H1 (cell line): ENCODE measurements at regions not wholly inside any gene's neighbourhood (a gene's known extent, or its start where the extent isn't known, plus 50 kb on each side); places are given as distances from the start of the nearest gene placed in this dataset.
A peak's percentile ranks its signal among the peaks of the same experiment; 100 is the strongest.

Experiments used
- CTCF ChIA-PET: fragments of 300-600 bp; sonication (Branson Sonifier 250); formaldehyde crosslinking; loops from one replicate; lab custom pipeline; 2021; ENCODE audit not compliant: partially characterized antibody; lab: Charles Lee
- POLR2A ChIA-PET: fragments of 300-600 bp; sonication (Branson Sonifier 250); formaldehyde crosslinking; loops from one replicate; lab custom pipeline; 2021; ENCODE audit warnings: inconsistent platforms; ENCODE audit not compliant: partially characterized antibody; lab: Charles Lee
- DNase-seq, 2 experiments: peaks; one replicate each; pipeline versions ENCODE4 v3.0.0 to v3.0.0-alpha.2; 2010 to 2022; ENCODE audit warnings: low spot score in 2 of 2, low read depth in 1 of 2, mixed read lengths in 1 of 2
- FAIRE-seq: peaks from 2 replicates; lab custom pipeline; 2011; peaks lifted over from hg19 to GRCh38; lab: Jason Lieb, UNC
- H2AFZ ChIP-seq: 2 replicates; pipeline ENCODE4 v1.8.1; 2012; ENCODE audit warnings: low read length, inconsistent platforms
- H2AK5ac ChIP-seq: 2 replicates; pipeline ENCODE4 v1.6.1; 2013; ENCODE audit warnings: low read depth, low read length
- H2BK120ac ChIP-seq: replicated peaks from 2 replicates; pipeline ENCODE3; 2013; ENCODE audit warnings: low read depth, low read length, inconsistent platforms
- H2BK12ac ChIP-seq: 2 replicates; pipeline ENCODE4 v1.6.1; 2013; ENCODE audit warnings: low read depth, low read length
- H2BK15ac ChIP-seq: 2 replicates; pipeline ENCODE4 v1.6.1; 2013; ENCODE audit warnings: low read length
- H2BK20ac ChIP-seq: 2 replicates; pipeline ENCODE4 v1.6.1; 2013; ENCODE audit warnings: low read length
- H2BK5ac ChIP-seq: 2 replicates; pipeline ENCODE4 v1.6.1; 2013; ENCODE audit warnings: low read depth, low read length
- H3K14ac ChIP-seq: 2 replicates; pipeline ENCODE4 v1.6.1; 2013; ENCODE audit warnings: inconsistent platforms; ENCODE audit not compliant: insufficient read length
- H3K18ac ChIP-seq: 2 replicates; pipeline ENCODE4 v1.6.1; 2013; ENCODE audit warnings: low read length; ENCODE audit errors: extremely low read depth
- H3K23ac ChIP-seq: 2 replicates; pipeline ENCODE4 v1.6.1; 2013; ENCODE audit warnings: inconsistent platforms; ENCODE audit not compliant: insufficient read length
- H3K23me2 ChIP-seq: 2 replicates; pipeline ENCODE4 v1.6.1; 2013; ENCODE audit warnings: low read depth, low read length
- H3K27ac ChIP-seq: 2 replicates; pipeline ENCODE4 v1.6.1; 2011; ENCODE audit warnings: low read depth, low read length, inconsistent platforms
- H3K27me3 ChIP-seq, 4 experiments: replicated peaks in 1 of 4; 1 replicate in 1 of 4; 2 replicates in 3 of 4; pipeline versions ENCODE4 v1.6.1 to v1.8.1; 2011 to 2013; ENCODE audit warnings: low read length in 3 of 4, mild to moderate bottlenecking in 3 of 4, inconsistent platforms in 2 of 4, mixed read lengths in 2 of 4, moderate library complexity in 1 of 4; ENCODE audit not compliant: control insufficient read depth in 3 of 4, insufficient read depth in 3 of 4; ENCODE audit errors: extremely low read depth in 1 of 4
- H3K36me3 ChIP-seq, 4 experiments: 2 replicates each; pipeline versions ENCODE4 v1.6.1 to v1.8.1; 2011 to 2013; ENCODE audit warnings: mild to moderate bottlenecking in 4 of 4, low read length in 3 of 4, moderate library complexity in 2 of 4, control low read depth in 1 of 4, inconsistent platforms in 1 of 4; ENCODE audit not compliant: insufficient read depth in 4 of 4, control insufficient read depth in 2 of 4
- H3K4ac ChIP-seq: replicated peaks from 2 replicates; pipeline ENCODE3; 2013; ENCODE audit warnings: low read length, low read depth, mixed read lengths, inconsistent platforms; ENCODE audit not compliant: insufficient read length
- H3K4me1 ChIP-seq, 4 experiments: replicated peaks in 1 of 4; 1 replicate in 1 of 4; 2 replicates in 3 of 4; pipeline versions ENCODE4 v1.6.1 to v1.8.1; 2011 to 2013; ENCODE audit warnings: low read length in 3 of 4, inconsistent platforms in 2 of 4, mixed read lengths in 1 of 4; ENCODE audit not compliant: insufficient read depth in 4 of 4, control insufficient read depth in 3 of 4
- H3K4me2 ChIP-seq, 2 experiments: 2 replicates each; pipeline versions ENCODE4 v1.6.1 to v1.8.1; 2011 to 2013; ENCODE audit warnings: low read depth in 2 of 2, low read length in 2 of 2, control low read depth in 1 of 2, inconsistent platforms in 1 of 2, mild to moderate bottlenecking in 1 of 2; ENCODE audit not compliant: insufficient read depth in 1 of 2
- H3K4me3 ChIP-seq, 4 experiments: fragments of 200-600, 300-600 bp in 1 of 4; sonication (generic), shearing (Covaris generic), sonication (Bioruptor Twin) in 1 of 4; 2 replicates each; pipeline versions ENCODE4 v1.5.1 to v1.8.1; 2011 to 2016; ENCODE audit warnings: low read length in 4 of 4, low read depth in 3 of 4, control low read depth in 2 of 4, inconsistent platforms in 2 of 4, mild to moderate bottlenecking in 2 of 4, mixed read lengths in 1 of 4, moderate library complexity in 1 of 4; ENCODE audit not compliant: insufficient read depth in 2 of 4; ENCODE audit errors: extremely low read depth in 1 of 4
- H3K56ac ChIP-seq: replicated peaks from 2 replicates; pipeline ENCODE3; 2013; ENCODE audit warnings: low read depth, mild to moderate bottlenecking, mixed read lengths, low read length, inconsistent platforms; ENCODE audit not compliant: insufficient read length
- H3K79me1 ChIP-seq: 2 replicates; pipeline ENCODE4 v1.6.1; 2013; ENCODE audit warnings: low read depth, low read length, control low read depth
- H3K79me2 ChIP-seq, 2 experiments: 2 replicates each; pipeline versions ENCODE4 v1.6.1 to v1.8.1; 2012 to 2013; ENCODE audit warnings: low read length in 2 of 2, mild to moderate bottlenecking in 2 of 2, inconsistent platforms in 1 of 2; ENCODE audit not compliant: insufficient read depth in 2 of 2, control insufficient read depth in 1 of 2
- H3K9ac ChIP-seq, 4 experiments: replicated peaks in 1 of 4; 1 replicate in 1 of 4; 2 replicates in 3 of 4; pipeline versions ENCODE4 v1.6.1 to v1.8.1; 2011 to 2013; ENCODE audit warnings: low read depth in 3 of 4, low read length in 3 of 4, control low read depth in 2 of 4, mild to moderate bottlenecking in 2 of 4, moderate library complexity in 2 of 4, inconsistent platforms in 1 of 4; ENCODE audit errors: extremely low read depth in 1 of 4
- H3K9me3 ChIP-seq, 2 experiments: 2 replicates each; pipeline versions ENCODE4 v1.6.1 to v1.8.1; 2012 to 2013; ENCODE audit warnings: mild to moderate bottlenecking in 2 of 2, moderate library complexity in 2 of 2, control low read depth in 1 of 2, inconsistent platforms in 1 of 2, low read depth in 1 of 2, low read length in 1 of 2, mixed read lengths in 1 of 2; ENCODE audit not compliant: insufficient read depth in 2 of 2
- H4K20me1 ChIP-seq, 2 experiments: replicated peaks in 1 of 2; 2 replicates each; pipeline versions ENCODE3 to v1.8.1; 2011 to 2013; ENCODE audit warnings: inconsistent platforms in 2 of 2, low read length in 2 of 2, mild to moderate bottlenecking in 1 of 2; ENCODE audit not compliant: insufficient read depth in 2 of 2, control insufficient read depth in 1 of 2
- H4K5ac ChIP-seq: 2 replicates; pipeline ENCODE4 v1.6.1; 2013; ENCODE audit warnings: low read length, low read depth, mixed read lengths, inconsistent platforms; ENCODE audit not compliant: insufficient read length
- H4K8ac ChIP-seq: 2 replicates; pipeline ENCODE4 v1.8.0; 2013; ENCODE audit warnings: mild to moderate bottlenecking, moderate library complexity, low read length, inconsistent platforms; ENCODE audit not compliant: insufficient read depth; ENCODE audit errors: extremely low read depth
- H4K91ac ChIP-seq: replicated peaks from 2 replicates; pipeline ENCODE3; 2013; ENCODE audit warnings: low read length, mixed read lengths, inconsistent platforms; ENCODE audit not compliant: insufficient read length
- ASH2L ChIP-seq: fragments of 200-600, 300-600 bp; sonication (generic); IDR thresholded peaks from one replicate; pipeline ENCODE4 v1.7.1; 2017; ENCODE audit warnings: low read length
- CEBPB ChIP-seq: IDR thresholded peaks from 2 replicates; pipeline ENCODE4 v1.6.1; 2012; ENCODE audit warnings: low read depth, low read length
- JUN ChIP-seq: IDR thresholded peaks from 2 replicates; pipeline ENCODE4 v1.6.1; 2011; ENCODE audit warnings: low read depth, mild to moderate bottlenecking, improper control_type of control experiment, low read length
- NANOG ChIP-seq: IDR thresholded peaks from 2 replicates; pipeline ENCODE4 v1.6.1; 2011; ENCODE audit warnings: low read length, low read depth, mild to moderate bottlenecking, inconsistent platforms; ENCODE audit not compliant: insufficient read depth, poor library complexity, severe bottlenecking
- RAD21 ChIP-seq, 2 experiments: IDR thresholded peaks in 1 of 2; conservative IDR thresholded peaks in 1 of 2; 2 replicates each; pipeline ENCODE4 v1.6.1; 2011; ENCODE audit warnings: low read depth in 2 of 2, low read length in 2 of 2, improper control_type of control experiment in 1 of 2, inconsistent platforms in 1 of 2, mild to moderate bottlenecking in 1 of 2, moderate library complexity in 1 of 2
- SAP30 ChIP-seq: fragments of 300-600 bp; sonication (generic); IDR thresholded peaks from 2 replicates; pipeline ENCODE4 v1.7.1; 2012; ENCODE audit warnings: low read length, moderate library complexity, mild to moderate bottlenecking, inconsistent platforms; ENCODE audit not compliant: insufficient read depth, insufficient replicate concordance
- TAF1 ChIP-seq: IDR thresholded peaks from 2 replicates; pipeline ENCODE4 v1.6.1; 2011; ENCODE audit warnings: mild to moderate bottlenecking, low read depth, low read length
- YY1 ChIP-seq: IDR thresholded peaks from 2 replicates; pipeline ENCODE4 v1.6.1; 2011; ENCODE audit warnings: low read depth, mild to moderate bottlenecking, low read length
- ZNF274 ChIP-seq: IDR thresholded peaks from 2 replicates; pipeline ENCODE4 v1.7.0; 2012; ENCODE audit warnings: low read length, borderline replicate concordance; ENCODE audit errors: extremely low read depth
- WGBS, 2 experiments: shearing (Covaris generic) in 1 of 2; methylation state at CpG; one replicate each; pipeline versions ENCODE4 v1.1.6 to v1.1.7; 2013 to 2015; ENCODE audit warnings: low lambda C conversion rate in 2 of 2, mixed read lengths in 2 of 2, inconsistent platforms in 1 of 2, low coverage in 1 of 2, missing lambda C conversion rate in 1 of 2; ENCODE audit not compliant: insufficient replicate concordance in 2 of 2, insufficient coverage in 1 of 2, insufficient read length in 1 of 2; ENCODE audit errors: extremely low coverage in 1 of 2, missing lambda C conversion rate in 1 of 2; 5-methylcytosine and 5-hydroxymethylcytosine counted together
- TF ChIP-seq, protein P1 (sequence below), 3 experiments: IDR thresholded peaks; 1 replicate in 2 of 3; 2 replicates in 1 of 3; pipeline versions ENCODE4 v1.5.1 to v1.6.1; 2011; ENCODE audit warnings: low read length in 3 of 3, mild to moderate bottlenecking in 3 of 3, inconsistent platforms in 2 of 3, low read depth in 1 of 3, moderate library complexity in 1 of 3; ENCODE audit not compliant: insufficient read depth in 1 of 3; ENCODE audit errors: control extremely low read depth in 1 of 3

- POLR2A ChIA-PET = no interaction called here
- Histone ChIP-seq H3K4ac (no peak overlapping the region), H4K20me1 (no peaks in the 10 kb centered on the region), H2BK12ac (no peak overlapping the region), H3K4me2 (no peak overlapping the region), H3K79me1 (no peaks in the 10 kb centered on the region), H3K23ac (no peak overlapping the region), H3K79me2 (no peaks in the 10 kb centered on the region), H4K91ac (no peak overlapping the region), H2BK20ac (no peak overlapping the region), H3K9ac (no peak overlapping the region), H3K14ac (no peak overlapping the region), H2AFZ (peak overlapping the region; percentile 67; the same call in 1 of the 2 replicates), H3K9me3 (no peaks in the 10 kb centered on the region), H3K4me3 (no peak overlapping the region), H2AK5ac (no peak overlapping the region), H2BK5ac (no peak overlapping the region), H3K56ac (no peak overlapping the region), H3K36me3 (no peaks in the 10 kb centered on the region), H4K5ac (no peak overlapping the region), H4K8ac (no peak overlapping the region), H3K23me2 (no peaks in the 10 kb centered on the region), H3K27me3 (no peaks in the 10 kb centered on the region), H2BK15ac (no peak overlapping the region), H3K18ac (no peak overlapping the region), H3K4me1 (no peaks in the 10 kb centered on the region; a peak in 1 of 7 replicates), H2BK120ac (no peak overlapping the region), H3K27ac (no peak overlapping the region)
- no peak for TF ChIP-seq JUN
- TF ChIP-seq YY1 = 0 out of 2 replicates have a peak, but pooled peaks have one; percentile 21
- TF ChIP-seq, protein P1, sequence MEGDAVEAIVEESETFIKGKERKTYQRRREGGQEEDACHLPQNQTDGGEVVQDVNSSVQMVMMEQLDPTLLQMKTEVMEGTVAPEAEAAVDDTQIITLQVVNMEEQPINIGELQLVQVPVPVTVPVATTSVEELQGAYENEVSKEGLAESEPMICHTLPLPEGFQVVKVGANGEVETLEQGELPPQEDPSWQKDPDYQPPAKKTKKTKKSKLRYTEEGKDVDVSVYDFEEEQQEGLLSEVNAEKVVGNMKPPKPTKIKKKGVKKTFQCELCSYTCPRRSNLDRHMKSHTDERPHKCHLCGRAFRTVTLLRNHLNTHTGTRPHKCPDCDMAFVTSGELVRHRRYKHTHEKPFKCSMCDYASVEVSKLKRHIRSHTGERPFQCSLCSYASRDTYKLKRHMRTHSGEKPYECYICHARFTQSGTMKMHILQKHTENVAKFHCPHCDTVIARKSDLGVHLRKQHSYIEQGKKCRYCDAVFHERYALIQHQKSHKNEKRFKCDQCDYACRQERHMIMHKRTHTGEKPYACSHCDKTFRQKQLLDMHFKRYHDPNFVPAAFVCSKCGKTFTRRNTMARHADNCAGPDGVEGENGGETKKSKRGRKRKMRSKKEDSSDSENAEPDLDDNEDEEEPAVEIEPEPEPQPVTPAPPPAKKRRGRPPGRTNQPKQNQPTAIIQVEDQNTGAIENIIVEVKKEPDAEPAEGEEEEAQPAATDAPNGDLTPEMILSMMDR (IDR thresholded peaks at IDR 0.05; ENCODE audit: control extremely low read depth in 1 of 3, insufficient read depth in 1 of 3, low read depth in 1 of 3, low read length in 3 of 3) = peak; percentile 63 to 90 (median 80)
- no peak for TF ChIP-seq SAP30
- no peak for TF ChIP-seq CEBPB
- TF ChIP-seq ASH2L = no peak
- no peak for TF ChIP-seq NANOG
- no peak for TF ChIP-seq ZNF274
- TF ChIP-seq RAD21 (IDR thresholded peaks at IDR 0.05 in 1 of 2, conservative IDR thresholded peaks at IDR 0.05 in 1 of 2; ENCODE audit: low read depth in 2 of 2, low read length in 2 of 2) = peak; percentile 94 to 97
- TF ChIP-seq TAF1 = no peak
- CTCF ChIA-PET = interaction anchor here (0.7 to 1.9 kb wide), 26 partner anchors 8 to 1679 kb away, joined by 3 to 9 read pairs (median 3); no protein-coding TSS in a partner anchor
- DNase-seq (peak; percentile 46 to 88), FAIRE-seq (peak; percentile 99)
- 31% methylated on average over 13 of the region's 13 CpGs; no CpG with 5 or more reads in 1 of the 2 experiments for WGBS, 2 experiments
These were observed 1154.8 kb downstream of the GATA3 start for GRCh38 chr10:9209105-9209798.
